Mammary epithelial cell (primary cell): ENCODE measurements at regions not wholly inside any gene's neighbourhood (a gene's known extent, or its start where the extent isn't known, plus 50 kb on each side); places are given as distances from the start of the nearest gene placed in this dataset.

Source experiments
- EZH2 ChIP-seq: IDR thresholded peaks from 2 replicates; pipeline ENCODE4 v1.6.1; 2012; ENCODE audit warnings: low read length, inconsistent platforms, borderline replicate concordance
- TF ChIP-seq, protein P1 (sequence below), 2 donors: IDR thresholded peaks in 1 of 2; conservative IDR thresholded peaks in 1 of 2; 2 replicates each; pipeline ENCODE4 v1.5.1; 2011 to 2012; ENCODE audit warnings: inconsistent platforms in 2 of 2, low read length in 2 of 2, mild to moderate bottlenecking in 2 of 2, control low read depth in 1 of 2, low read depth in 1 of 2; ENCODE audit not compliant: insufficient read depth in 1 of 2; ENCODE audit errors: extremely low read depth in 1 of 2

DNA sequence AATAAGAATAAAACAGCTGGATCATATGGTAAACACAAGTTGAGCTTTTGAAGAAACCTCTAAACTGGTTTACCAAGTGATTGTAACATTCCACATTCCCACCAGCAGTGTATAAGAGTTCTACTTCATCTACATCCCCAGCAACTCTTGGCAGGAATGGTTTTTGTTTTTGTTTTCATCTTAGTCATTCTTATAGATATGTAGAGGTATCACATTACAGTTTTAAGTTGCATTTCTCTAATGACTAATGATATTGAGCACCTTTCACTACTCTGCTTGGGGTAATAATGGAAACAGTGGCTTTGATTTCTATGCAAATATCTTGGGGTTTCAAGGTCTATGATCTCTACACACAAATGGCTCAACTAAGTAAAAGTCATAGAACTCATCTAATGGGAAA lies 614.5 kb downstream of the TBC1D4 start:
- TF ChIP-seq, protein P1, sequence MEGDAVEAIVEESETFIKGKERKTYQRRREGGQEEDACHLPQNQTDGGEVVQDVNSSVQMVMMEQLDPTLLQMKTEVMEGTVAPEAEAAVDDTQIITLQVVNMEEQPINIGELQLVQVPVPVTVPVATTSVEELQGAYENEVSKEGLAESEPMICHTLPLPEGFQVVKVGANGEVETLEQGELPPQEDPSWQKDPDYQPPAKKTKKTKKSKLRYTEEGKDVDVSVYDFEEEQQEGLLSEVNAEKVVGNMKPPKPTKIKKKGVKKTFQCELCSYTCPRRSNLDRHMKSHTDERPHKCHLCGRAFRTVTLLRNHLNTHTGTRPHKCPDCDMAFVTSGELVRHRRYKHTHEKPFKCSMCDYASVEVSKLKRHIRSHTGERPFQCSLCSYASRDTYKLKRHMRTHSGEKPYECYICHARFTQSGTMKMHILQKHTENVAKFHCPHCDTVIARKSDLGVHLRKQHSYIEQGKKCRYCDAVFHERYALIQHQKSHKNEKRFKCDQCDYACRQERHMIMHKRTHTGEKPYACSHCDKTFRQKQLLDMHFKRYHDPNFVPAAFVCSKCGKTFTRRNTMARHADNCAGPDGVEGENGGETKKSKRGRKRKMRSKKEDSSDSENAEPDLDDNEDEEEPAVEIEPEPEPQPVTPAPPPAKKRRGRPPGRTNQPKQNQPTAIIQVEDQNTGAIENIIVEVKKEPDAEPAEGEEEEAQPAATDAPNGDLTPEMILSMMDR (conservative IDR thresholded peaks at IDR 0.05 in 1 of 2, IDR thresholded peaks at IDR 0.05 in 1 of 2; ENCODE audit: extremely low read depth in 1 of 2, insufficient read depth in 1 of 2, low read depth in 1 of 2, low read length in 2 of 2) = no peak
- no peak for TF ChIP-seq EZH2
